Kidney glomerular epithelial cell (primary cell): ENCODE measurements at regions not wholly inside any gene's neighbourhood (a gene's known extent, or its start where the extent isn't known, plus 50 kb on each side); places are given as distances from the start of the nearest gene placed in this dataset.

Experiments
- DNase-seq: peaks from one replicate; lab custom pipeline; 2025; lab: John Stamatoyannopoulos, UW

GRCh38 chr15:94912760-94913159 is 681.4 kb downstream of the MCTP2 start:
- DNase-seq: no peak

DNA sequence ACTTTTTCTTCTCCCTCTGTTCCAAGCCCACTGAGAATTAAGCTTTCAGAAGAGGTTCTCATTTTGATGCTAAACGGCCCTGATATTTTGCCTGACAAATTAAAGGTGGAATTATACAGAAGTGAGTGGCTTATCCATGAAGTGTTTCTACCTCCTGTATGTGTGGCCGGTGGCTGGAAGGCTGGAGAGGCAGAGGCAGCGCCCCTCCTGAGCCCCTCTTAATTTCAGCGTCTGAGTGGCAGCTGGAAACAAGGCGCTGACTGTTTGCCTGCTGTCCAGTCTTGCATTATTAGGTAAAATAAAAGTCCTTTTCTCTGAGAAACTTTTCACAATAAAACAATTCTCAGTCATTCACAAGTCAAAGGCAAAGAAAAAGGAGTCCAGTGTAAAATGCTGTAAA is 685.7 kb downstream of the MCTP2 start:
- no peak for DNase-seq

- no peak for DNase-seq
Observed at GRCh38 chr15:94921936-94922335, 690.6 kb downstream of the MCTP2 start.

- DNase-seq: no peak
Observed at GRCh38 chr15:94924057-94924456, 692.7 kb downstream of the MCTP2 start.

GRCh38 chr15:94924971-94925598 is 693.7 kb downstream of the MCTP2 start:
- peak; percentile 3 for DNase-seq

- no peak for DNase-seq
Observed at GRCh38 chr15:94925680-94926079, 694.3 kb downstream of the MCTP2 start.

- no peak for DNase-seq
Observed at GRCh38 chr15:94927003-94927402, 695.6 kb downstream of the MCTP2 start.

DNA sequence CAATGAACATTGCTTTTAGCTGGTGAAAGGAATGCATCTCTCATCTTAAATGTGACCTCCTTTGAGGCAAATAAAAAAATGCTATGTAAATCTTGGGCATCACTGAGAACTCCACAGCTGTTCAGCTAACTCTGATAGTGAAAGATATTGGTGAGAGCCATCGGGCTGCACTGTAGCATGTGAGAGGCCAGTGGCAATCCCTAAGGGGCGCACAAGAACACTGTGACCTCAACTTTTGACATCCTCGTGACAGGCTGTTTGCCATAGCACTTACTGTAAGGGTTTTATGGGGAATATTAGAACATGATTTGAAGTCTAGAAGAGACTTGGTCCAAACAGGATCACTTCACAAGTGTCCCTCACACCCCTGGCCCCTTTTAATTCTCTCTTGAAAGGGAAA is 697.9 kb downstream of the MCTP2 start:
- DNase-seq: no peak

GRCh38 chr15:94930441-94930840 is 699.1 kb downstream of the MCTP2 start:
- no peak for DNase-seq

DNA sequence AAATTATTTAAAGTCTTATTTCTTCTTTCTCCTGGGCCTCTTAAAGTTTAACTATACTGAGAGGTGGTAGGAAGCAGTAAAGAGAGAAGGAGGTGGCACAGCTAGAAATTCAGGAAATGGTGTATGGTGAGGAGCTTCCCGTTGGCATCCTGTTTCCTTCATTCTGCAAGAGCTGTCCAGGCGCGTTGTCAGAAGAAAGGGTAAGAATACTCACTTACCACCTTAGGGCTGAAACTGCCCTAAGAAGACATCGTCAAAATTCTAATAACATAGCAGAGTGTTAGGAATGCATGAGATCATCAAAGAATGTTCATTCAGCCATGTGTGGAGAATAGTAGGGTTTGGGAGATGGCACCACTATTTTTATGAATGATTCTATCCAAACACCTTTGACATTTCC is 699.6 kb downstream of the MCTP2 start:
- DNase-seq: peak; percentile 40

GRCh38 chr15:94934440-94934839 is 703.1 kb downstream of the MCTP2 start:
- no peak for DNase-seq

DNA sequence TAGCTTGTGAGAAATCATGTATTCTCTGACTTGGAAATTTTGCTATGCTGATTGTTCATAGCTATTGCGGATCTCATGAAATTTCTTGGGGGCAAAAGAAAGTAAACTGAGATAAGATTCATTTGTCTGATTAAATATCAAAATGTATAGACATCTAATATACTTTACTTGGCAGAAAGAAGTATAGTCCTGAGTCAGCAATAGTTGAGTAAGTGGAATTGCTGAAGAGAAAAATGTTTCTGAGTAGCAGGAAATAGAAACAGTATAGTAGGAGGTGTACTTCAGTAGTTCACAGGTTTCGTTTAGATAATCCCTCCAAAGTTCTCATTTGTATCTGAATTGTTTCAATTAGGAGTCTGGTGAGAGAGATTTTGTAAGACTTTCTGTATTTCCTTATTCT is 705.9 kb downstream of the MCTP2 start:
- no peak for DNase-seq

DNA sequence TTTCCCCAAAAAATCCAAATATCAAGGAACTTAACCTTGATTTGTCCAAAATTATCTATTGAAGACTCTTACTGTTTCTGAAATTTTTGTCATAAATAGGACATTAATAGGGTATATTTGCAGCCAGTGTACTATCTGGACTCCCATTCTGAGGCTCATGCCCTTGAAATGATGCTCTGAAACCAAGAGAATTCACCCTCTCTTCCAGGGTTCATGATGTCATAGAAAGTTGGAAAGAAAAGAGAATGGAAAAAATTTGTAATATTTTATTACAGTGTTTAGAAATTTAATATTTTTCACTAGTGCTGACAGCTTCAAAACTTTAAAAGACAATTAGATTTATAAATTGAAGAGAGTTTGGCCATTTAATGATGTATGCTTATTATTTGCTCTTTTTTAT is 712.5 kb downstream of the MCTP2 start:
- DNase-seq: no peak

- DNase-seq: no peak
Observed at GRCh38 chr15:94951538-94951937, 720.2 kb downstream of the MCTP2 start.

DNA sequence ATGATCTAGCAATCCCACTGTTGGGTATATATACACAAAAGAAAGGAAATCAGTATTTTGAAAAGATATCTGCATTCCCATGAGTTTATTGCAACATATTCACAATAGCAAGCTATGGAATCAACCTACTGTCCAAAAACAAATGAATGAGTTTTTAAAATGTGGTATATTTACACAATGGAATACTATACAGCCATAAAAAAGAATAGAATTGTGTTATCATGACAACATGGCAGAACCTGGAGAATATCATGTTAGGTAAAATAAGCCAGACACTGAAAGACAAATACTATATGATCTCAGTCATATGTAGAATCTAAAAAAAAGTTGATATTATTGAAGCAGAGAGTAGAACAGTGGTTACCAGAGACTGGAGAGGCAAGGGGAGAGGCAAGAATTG is 732.6 kb downstream of the MCTP2 start:
- no peak for DNase-seq

- no peak for DNase-seq
Observed at GRCh38 chr15:94965593-94965992, 734.2 kb downstream of the MCTP2 start.

- DNase-seq: peak; percentile 48
Observed at GRCh38 chr15:94968133-94968532, 736.8 kb downstream of the MCTP2 start.

DNA sequence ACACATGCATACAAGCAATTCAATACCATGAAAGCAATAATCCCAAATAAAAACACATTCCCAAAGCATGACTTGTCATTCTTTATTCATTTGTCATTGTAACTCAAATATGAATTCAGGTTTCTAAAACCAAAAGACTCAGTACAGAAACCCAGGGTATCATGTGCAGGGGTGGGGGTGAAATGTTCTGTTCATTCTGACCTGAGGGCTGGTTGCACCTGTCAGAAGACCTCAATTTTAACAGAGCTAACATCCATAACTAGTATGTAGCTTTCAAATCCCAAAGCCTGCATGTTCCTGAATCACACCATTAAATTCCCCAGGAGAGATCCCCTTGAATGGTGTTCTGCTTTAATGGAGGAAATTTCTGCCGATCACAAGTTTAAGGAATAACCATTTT is 738.7 kb downstream of the MCTP2 start:
- no peak for DNase-seq

DNA sequence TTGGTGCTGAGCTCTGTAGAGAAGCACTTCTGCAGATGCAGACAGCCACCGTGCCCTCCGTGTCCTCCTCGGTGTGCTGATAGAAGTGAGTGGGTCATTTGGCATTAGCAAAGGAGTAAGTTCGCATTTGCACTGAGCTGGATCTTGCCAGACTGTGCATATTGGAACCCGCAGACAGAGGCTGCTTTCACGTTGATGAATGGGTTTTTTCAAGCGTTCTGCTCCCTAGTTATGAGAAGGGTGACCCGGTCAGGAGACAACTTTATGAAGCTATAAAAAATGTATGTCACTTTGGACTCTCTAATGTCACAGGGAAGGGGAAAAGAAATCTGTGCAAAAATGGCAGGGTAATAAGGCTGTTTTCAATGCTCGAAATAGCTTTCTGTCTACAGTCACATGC is 739.4 kb downstream of the MCTP2 start:
- DNase-seq: no peak

- DNase-seq: peak; percentile 92
Observed at GRCh38 chr15:94972314-94972713, 741.0 kb downstream of the MCTP2 start.

DNA sequence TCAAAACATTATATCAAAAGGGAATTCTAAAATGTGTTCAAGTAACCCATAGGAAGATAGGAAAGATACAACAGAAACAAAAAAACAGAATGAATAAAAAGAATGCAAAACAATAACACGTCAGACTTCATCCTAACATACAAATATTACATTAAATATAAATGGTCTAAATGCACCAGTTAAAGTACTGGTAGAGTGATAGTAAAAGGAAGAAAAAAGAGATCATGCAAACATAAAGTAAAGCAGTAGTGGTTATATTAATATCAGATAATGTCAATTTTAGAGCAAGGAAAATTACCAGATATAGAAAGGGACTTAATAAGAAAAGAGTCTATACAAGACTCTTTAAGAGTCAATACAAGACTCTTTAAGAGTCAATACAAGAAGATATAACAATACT is 755.7 kb downstream of the MCTP2 start:
- no peak for DNase-seq

GRCh38 chr15:94991718-94992117 is 760.4 kb downstream of the MCTP2 start:
- DNase-seq: no peak

DNA sequence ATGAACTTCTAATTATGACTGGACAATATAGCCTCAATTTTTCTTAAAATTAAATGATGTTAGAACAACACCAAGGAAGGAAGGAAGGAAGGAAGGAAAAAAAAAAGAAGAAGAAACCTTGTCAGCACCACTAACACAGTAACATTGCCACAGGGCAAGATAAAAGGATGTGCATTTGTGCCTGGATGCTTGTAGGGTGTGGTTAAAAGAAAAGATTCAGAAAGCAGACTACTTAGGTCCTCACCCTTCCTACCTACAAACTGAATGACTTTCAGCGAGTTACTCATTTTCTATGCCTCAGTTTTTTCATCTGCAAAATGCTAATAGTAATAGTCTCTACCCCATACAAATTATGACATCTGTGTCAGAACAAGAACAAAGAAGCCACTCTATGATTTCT is 778.3 kb downstream of the MCTP2 start:
- no peak for DNase-seq

GRCh38 chr15:95013381-95013780 is 782.0 kb downstream of the MCTP2 start:
- DNase-seq: no peak
